T-helper 9 cell (primary cell): ENCODE measurements at regions not wholly inside any gene's neighbourhood (a gene's known extent, or its start where the extent isn't known, plus 50 kb on each side); places are given as distances from the start of the nearest gene placed in this dataset.

Source experiments
- DNase-seq: peaks from one replicate; pipeline ENCODE4 v3.0.0-alpha.2; 2020

- DNase-seq = no peak
Observed at GRCh38 chr13:105827111-105827809, 708.2 kb downstream of the EFNB2 start.

GRCh38 chr13:105825071-105825470 lies 710.4 kb downstream of the EFNB2 start:
- DNase-seq = no peak

DNA sequence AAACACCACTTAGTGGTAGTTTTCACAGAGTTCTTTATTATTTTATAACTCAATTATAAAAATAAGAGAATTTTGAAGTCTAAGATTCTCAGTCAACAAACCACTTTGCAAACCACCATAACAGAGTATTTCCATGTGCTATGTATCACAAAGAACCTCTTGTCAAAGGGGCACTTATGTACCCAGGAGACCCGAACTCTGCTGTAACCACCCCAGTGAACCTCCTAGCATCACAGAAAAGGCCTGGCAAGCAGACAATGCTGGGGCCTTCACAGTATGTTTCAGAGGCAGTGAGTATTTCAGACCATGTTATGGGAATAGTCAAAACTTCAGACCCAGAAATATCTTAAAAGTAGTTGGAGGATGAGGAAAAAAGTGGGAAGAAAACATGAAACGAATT lies 714.1 kb downstream of the EFNB2 start:
- DNase-seq = no peak

- no peak for DNase-seq
Observed at GRCh38 chr13:105820415-105820814, 715.0 kb downstream of the EFNB2 start.

DNA sequence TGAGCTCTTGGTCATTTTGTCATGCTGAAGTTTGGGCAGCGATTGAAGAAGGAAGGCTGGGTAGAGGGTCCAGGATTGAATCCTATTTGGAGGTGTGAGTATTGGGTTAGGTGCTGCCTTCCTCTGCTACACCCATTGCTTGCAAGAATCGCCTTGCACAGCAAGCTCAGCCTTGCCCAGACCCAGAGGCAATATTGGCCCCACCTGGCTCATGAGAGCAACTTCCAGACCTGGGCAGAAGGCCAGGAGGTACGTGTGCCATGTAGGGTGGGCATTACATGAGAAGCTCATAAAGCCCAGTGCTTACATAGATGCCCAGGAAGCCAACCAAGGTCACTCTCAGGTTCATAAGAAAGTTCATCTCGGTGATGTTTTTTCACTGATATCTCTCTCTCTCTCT lies 718.0 kb downstream of the EFNB2 start:
- no peak for DNase-seq

GRCh38 chr13:105816994-105817393 lies 718.5 kb downstream of the EFNB2 start:
- DNase-seq = no peak

DNA sequence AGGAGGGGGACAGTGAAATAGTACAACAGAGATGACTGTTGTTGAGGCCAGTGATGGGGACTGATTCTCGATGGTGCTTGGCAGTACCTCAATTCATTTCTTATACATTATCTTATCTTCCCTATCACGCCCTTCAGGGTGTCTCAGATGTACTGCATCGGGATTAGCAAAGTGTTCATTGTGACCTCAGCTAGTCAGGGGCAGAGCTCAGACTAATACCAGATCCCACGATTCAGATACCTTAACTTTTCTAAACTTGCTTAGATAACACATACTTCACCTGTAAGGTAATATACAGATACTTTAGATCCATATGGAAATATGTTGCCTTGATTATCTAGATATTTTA lies 720.6 kb downstream of the EFNB2 start:
- DNase-seq = no peak

DNA sequence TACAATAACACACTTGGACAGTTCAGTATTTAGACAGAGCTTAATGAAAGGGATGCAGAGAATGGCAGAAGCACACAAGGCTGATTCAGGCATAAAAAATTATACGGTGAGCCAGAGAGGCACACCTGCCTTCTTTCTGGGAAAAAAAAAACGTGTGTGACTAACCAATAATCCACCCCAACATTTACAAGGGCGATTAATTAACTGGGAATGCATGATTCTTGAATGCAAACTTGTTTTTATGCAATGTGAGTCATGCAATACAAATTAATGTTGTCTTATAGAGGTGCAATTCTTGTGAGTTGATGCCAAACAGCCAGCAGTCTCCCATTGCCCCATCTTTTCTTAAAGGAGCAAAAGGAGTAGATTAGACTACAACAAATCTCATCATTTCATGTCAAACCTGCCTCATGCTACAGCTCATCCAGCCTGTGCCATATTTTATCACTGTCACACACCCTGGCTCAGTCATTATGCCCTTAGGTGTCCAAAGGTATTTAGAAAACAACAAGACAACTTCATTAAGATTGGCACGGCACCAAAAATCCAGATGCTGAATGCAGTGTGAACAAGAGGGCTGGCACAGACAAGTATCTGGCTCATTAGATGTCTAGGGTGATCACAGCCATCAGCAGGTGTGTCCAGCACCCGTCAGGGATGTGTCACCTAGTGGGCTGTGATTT lies 721.1 kb downstream of the EFNB2 start:
- DNase-seq = no peak

DNA sequence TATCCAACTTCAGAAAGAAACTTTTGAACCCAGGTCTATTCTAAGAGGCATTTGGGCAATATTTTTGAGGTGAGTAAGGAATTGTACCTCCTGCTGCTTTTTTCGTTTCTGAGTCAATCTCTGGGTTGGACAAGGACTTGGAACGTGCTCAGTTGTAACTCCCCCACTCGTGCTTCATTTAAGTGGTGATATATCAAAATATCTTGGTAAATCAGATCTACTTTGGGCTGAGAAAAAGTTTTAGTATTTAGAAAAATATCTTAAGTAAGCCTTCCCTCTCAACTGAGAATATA lies 728.9 kb downstream of the EFNB2 start:
- no peak for DNase-seq

DNA sequence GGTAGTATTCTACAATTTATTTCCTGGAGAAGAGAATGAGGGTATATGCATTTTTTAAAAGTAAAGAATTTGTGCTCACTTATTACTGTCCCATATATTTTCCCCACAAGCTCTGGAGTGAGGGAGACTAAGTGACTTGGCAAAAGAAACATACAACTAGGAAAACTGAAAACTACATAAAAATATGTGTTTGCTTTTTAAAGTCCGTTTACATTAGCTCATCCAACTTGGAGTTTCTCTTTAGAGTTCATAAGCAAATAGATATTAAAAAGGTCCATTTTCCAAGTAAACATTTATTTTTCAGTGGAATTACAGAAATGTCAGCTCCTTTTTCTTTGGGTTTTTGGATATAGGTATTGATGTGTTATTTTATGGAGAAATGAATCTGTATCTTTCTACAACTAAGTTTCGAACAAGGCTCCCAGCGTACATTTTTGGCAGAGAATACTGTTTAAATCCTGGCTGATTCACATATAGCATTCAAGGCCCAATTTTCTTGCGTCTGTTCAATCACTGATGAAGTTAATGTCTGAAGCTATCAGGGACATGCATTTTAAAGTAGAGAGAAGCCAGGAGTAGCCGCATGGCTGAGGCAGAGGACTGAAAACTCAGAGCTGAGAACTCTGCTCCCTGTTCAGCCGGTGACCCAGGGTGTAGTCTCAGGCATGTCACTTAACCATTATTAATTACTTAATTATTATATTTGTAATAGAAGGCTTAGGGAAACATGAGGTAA lies 729.4 kb downstream of the EFNB2 start:
- DNase-seq = no peak

DNA sequence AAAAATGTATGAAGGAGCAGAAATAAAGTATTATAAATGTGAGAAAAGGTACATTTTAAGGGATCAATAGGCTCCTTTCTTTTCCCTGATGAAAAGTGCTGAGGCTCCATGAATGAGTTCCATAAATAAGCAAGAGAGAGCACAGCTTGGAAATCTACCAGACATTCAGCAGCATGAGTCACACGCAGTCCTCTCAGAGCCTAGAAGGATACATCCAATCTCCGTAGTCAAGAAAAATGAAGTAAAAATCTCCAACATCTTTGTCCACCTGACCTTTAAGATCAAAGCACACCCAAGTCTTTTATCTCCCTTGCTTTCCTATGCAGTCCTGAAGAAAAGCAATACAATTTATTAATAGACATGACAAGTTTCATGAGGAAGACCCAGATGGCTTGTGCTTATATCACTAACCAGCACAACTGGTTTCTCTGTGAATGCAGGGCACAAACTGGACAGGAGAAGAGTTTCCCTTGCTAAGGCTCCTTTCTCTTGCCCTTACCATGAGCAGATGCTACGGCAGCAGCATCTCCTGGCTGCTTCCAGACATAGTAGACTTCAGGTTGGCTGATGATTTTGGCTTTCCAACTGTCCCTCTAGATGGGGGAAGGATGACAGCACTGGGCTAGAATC lies 730.8 kb downstream of the EFNB2 start:
- no peak for DNase-seq

DNA sequence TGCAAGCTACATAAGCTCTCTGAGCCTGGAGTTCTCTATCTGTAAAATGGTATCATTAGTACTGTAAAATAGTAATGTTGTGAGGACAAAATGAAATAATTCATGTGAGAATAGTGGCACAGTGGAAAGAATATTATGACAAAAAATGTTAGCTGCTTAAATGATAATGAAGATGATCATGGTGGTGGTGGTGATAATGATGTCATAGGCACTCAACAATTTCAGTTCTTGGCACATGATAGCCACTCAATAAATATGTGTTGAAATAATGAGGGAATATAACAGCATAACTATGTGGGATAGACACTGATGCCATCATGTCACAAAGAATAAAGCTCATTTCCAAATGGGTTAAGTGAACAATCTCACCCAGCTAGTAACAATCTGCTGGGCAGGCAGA lies 736.3 kb downstream of the EFNB2 start:
- DNase-seq = no peak

- DNase-seq = no peak
Observed at GRCh38 chr13:105798541-105798940, 736.9 kb downstream of the EFNB2 start.

DNA sequence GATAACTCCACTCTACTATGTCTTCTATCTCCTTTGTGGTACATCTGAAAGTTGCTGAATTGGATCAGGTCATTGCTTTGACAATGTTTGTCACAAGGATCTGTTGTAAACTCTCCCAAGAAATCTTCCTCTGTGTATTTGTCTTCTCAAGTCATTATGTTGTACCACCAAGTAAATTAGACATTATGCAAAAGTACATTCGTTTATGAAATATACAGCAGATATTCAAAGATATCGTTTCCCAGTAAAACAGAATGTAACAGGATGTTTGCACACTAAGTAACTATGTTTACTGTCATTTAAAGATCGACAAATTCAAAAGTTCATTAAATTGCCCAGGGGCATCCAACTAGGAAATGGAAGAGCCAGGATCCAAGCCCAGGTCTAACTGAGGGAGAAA lies 739.4 kb downstream of the EFNB2 start:
- DNase-seq = no peak

- DNase-seq = no peak
Observed at GRCh38 chr13:105790923-105791322, 744.5 kb downstream of the EFNB2 start.

DNA sequence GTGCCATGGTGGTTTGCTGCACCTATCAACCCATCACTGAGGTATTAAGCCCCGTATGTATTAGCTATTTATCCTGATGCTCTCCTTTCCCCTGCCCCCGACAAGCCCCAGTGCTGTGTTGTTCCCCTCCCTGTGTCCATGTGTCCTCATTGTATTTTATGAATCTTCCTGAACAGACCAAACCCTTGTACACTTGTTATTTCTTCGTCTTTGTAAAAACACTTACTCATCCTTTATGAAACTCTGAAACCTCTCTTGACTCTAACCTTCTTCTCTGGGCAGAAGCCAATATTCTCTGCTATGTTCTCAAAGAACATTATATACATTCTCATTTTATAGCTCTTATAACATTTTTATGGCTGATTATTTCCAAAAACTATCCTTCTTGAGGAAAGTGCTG lies 746.9 kb downstream of the EFNB2 start:
- no peak for DNase-seq

DNA sequence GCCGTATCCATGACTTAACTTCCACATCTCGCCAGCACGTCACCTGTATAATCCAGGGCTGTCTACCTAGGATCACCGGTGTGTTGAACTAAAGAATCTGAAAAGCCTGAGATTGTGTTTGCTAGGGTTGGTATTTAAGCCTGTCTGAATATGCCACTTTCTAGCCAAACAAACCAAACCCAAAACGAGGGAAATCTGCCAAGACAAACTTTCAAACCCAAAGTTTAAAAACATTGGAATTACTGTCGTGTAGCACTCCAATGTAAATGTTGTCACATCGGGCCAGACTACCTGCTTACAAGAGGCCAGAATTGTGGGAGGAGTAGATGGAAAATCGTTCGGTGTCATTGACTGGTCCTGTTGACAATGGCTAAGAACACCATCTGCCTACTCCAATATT lies 747.8 kb downstream of the EFNB2 start:
- DNase-seq = no peak

GRCh38 chr13:105785436-105785835 lies 750.0 kb downstream of the EFNB2 start:
- DNase-seq = no peak

DNA sequence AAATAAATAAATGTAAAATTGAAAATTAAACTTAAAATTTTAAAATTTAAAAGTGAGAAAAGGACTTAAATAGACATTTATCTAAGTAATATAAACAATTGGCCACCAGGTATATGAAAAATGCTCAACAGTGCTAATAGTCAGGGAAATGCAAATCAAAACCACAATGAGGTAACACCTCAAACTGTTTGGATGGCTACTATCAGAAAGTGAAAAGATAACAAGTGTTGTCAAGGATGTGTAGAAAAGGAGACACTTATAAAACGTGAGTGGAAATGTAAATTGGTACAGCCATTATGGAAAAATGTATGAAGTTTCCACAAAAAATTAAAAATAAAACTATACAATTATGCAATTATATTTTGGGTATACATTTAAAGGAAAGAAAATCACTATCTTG lies 752.2 kb downstream of the EFNB2 start:
- DNase-seq = no peak

- no peak for DNase-seq
Observed at GRCh38 chr13:105778196-105778595, 757.3 kb downstream of the EFNB2 start.

- DNase-seq = no peak
Observed at GRCh38 chr13:105774739-105775460, 760.6 kb downstream of the EFNB2 start.

DNA sequence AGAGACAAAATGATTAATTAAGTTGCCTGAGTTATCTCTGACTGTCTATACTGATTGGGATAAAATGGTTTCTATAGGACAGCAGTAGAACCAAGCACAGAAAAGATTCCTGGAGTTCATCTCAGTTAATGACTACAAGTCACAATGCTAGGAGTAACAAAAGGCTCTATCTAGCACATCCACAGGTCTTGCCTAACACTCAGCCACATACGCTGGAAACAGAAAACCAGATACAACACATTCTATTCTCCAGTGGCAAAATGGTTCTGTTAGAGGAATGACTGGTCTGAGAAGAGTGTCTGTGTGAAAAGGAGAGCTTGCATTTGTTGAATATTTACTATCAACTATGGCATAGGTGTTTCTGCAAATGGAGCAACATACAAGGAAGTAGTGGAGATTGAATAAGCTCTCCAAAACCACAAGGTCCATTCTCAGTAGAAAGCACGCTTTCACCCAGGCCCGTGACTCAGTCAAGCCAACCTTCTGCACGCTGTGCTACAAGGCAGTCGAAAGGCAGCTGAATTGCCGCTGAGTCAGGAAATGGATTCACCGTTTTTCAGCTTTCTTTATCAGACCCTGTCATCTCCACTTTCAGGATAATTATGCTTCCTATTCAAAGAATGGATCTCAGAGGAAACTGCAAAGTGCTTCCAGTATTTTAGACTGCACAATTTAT lies 761.5 kb downstream of the EFNB2 start:
- no peak for DNase-seq

GRCh38 chr13:105773241-105773640 lies 762.2 kb downstream of the EFNB2 start:
- DNase-seq = no peak
